HepG2 (cell line): ENCODE measurements at regions not wholly inside any gene's neighbourhood (a gene's known extent, or its start where the extent isn't known, plus 50 kb on each side); places are given as distances from the start of the nearest gene placed in this dataset.

Experiments
- ATAC-seq: fragments of 200-7000 bp; cut with Tn5 transposase; 3 replicates; pipeline ENCODE4 v1.9.1; 2020; ENCODE audit warnings: mild to moderate bottlenecking, moderate library complexity
- BruUV-seq: library from RNA; stranded (reverse); fragments of 400-500 nt; replicated peaks from 2 replicates; lab custom pipeline; 2021; lab: Mats Ljungman, UMichigan
- CTCF ChIA-PET: fragments of 300-600 bp; formaldehyde crosslinking; extraction: SDS; loops from one replicate; lab custom pipeline; 2021; ENCODE audit warnings: low total read pairs, inconsistent platforms, low intra/inter-chr PET ratio; lab: Yijun Ruan, JAX
- POLR2A ChIA-PET: fragments of 350-600 bp; sonication (Branson Sonifier 250); formaldehyde crosslinking; loops from one replicate; lab custom pipeline; 2020; ENCODE audit warnings: antibody characterized with exemption, inconsistent platforms; lab: Yijun Ruan, JAX
- DNase-seq: peaks from one replicate; pipeline ENCODE4 v3.0.0-alpha.2; 2015; ENCODE audit warnings: low spot score
- FAIRE-seq: peaks from 3 replicates; lab custom pipeline; 2011; peaks lifted over from hg19 to GRCh38; lab: Jason Lieb, UNC
- H2AFZ ChIP-seq: one replicate; pipeline ENCODE4 v1.6.1; 2011; ENCODE audit warnings: low read length, inconsistent platforms
- H3K27ac ChIP-seq: fragments of 300-600 bp; 3 replicates; pipeline ENCODE4 v1.8.0; 2011; ENCODE audit warnings: mixed run types, mild to moderate bottlenecking, mixed read lengths, low read length, inconsistent platforms; ENCODE audit not compliant: insufficient read depth; ENCODE audit errors: extremely low read length
- H3K27me3 ChIP-seq, 2 experiments: fragments of 200-600 bp in 1 of 2; 2 replicates in 1 of 2; 3 replicates in 1 of 2; pipeline versions ENCODE4 v1.6.0 to v1.8.0; 2011; ENCODE audit warnings: low read length in 2 of 2, mild to moderate bottlenecking in 2 of 2, moderate library complexity in 2 of 2, inconsistent platforms in 1 of 2; ENCODE audit not compliant: insufficient read depth in 2 of 2, control insufficient read depth in 1 of 2
- H3K36me3 ChIP-seq, 2 experiments: fragments of 200-600 bp in 1 of 2; replicated peaks in 1 of 2; 2 replicates in 1 of 2; 3 replicates in 1 of 2; pipeline versions ENCODE4 v1.5.1 to v1.8.0; 2011; ENCODE audit warnings: low read length in 2 of 2, inconsistent platforms in 1 of 2; ENCODE audit not compliant: insufficient read depth in 2 of 2, control insufficient read depth in 1 of 2
- H3K4me1 ChIP-seq: 2 replicates; pipeline ENCODE4 v1.5.1; 2012; ENCODE audit warnings: low read length, inconsistent platforms; ENCODE audit not compliant: insufficient read depth
- H3K4me2 ChIP-seq: 2 replicates; pipeline ENCODE4 v1.6.0; 2011; ENCODE audit warnings: low read depth, low read length, inconsistent platforms
- H3K4me3 ChIP-seq, 3 experiments: fragments of 200-600 bp in 1 of 3; sonication (generic), shearing (Covaris generic) in 1 of 3; replicated peaks in 1 of 3; 2 replicates each; pipeline ENCODE4 v1.5.1; 2011 to 2016; ENCODE audit warnings: low read length in 3 of 3, inconsistent platforms in 2 of 3, low read depth in 2 of 3, mild to moderate bottlenecking in 2 of 3, control low read depth in 1 of 3, mixed read lengths in 1 of 3; ENCODE audit not compliant: insufficient read depth in 1 of 3
- H3K79me2 ChIP-seq: one replicate; pipeline ENCODE4 v1.6.1; 2011; ENCODE audit warnings: low read length, inconsistent platforms; ENCODE audit not compliant: insufficient read depth
- H3K9ac ChIP-seq: 2 replicates; pipeline ENCODE4 v1.6.0; 2011; ENCODE audit warnings: mild to moderate bottlenecking, low read depth, low read length, inconsistent platforms; ENCODE audit not compliant: insufficient read depth
- H3K9me3 ChIP-seq: 2 replicates; pipeline ENCODE4 v1.5.1; 2012; ENCODE audit warnings: mild to moderate bottlenecking, low read length
- H4K20me1 ChIP-seq: 2 replicates; pipeline ENCODE4 v1.6.0; 2011; ENCODE audit warnings: inconsistent platforms, mild to moderate bottlenecking, low read length, moderate library complexity; ENCODE audit not compliant: insufficient read depth
- CREM ChIP-seq, 2 experiments: sonication (generic) in 1 of 2; formaldehyde crosslinking in 1 of 2; IDR thresholded peaks; 2 replicates each; pipeline versions ENCODE4 v1.4.0 to v1.6.1; 2016 to 2020; ENCODE audit warnings: antibody characterized with exemption in 1 of 2, mild to moderate bottlenecking in 1 of 2, missing genetic modification reagents in 1 of 2
- FOXK1 ChIP-seq: sonication (generic); formaldehyde crosslinking; IDR thresholded peaks from 2 replicates; pipeline ENCODE4 v1.4.0; 2020; ENCODE audit warnings: low read depth, missing genetic modification reagents, borderline replicate concordance
- HNF4G ChIP-seq, 2 experiments: sonication (generic) in 1 of 2; formaldehyde crosslinking in 1 of 2; IDR thresholded peaks; 2 replicates each; pipeline versions ENCODE4 v1.4.0 to v1.6.1; 2011 to 2020; ENCODE audit warnings: borderline replicate concordance in 2 of 2, low read depth in 2 of 2, mild to moderate bottlenecking in 2 of 2, low read length in 1 of 2, missing genetic modification reagents in 1 of 2, moderate library complexity in 1 of 2
- IKZF1 ChIP-seq: fragments of 450-650 bp; IDR thresholded peaks from 2 replicates; pipeline ENCODE4 v1.7.1; 2016
- MAF1 ChIP-seq: sonication (generic); formaldehyde crosslinking; IDR thresholded peaks from 2 replicates; pipeline ENCODE4 v1.5.0; 2020; ENCODE audit warnings: missing genetic modification reagents, borderline replicate concordance
- REXO4 ChIP-seq: sonication (generic); formaldehyde crosslinking; IDR thresholded peaks from 2 replicates; pipeline ENCODE4 v1.8.0; 2022; ENCODE audit warnings: missing genetic modification reagents, mild to moderate bottlenecking, borderline replicate concordance
- SALL1 ChIP-seq: sonication (generic); formaldehyde crosslinking; IDR thresholded peaks from 2 replicates; pipeline ENCODE4 v1.8.0; 2022; ENCODE audit warnings: mild to moderate bottlenecking, missing genetic modification reagents
- ZMAT3 ChIP-seq: sonication (generic); formaldehyde crosslinking; conservative IDR thresholded peaks from 2 replicates; pipeline ENCODE4 v1.7.0; 2021; ENCODE audit warnings: missing genetic modification reagents
- ZMYM2 ChIP-seq: sonication (generic); formaldehyde crosslinking; IDR thresholded peaks from 2 replicates; pipeline ENCODE4 v1.8.0; 2022; ENCODE audit warnings: mild to moderate bottlenecking, missing genetic modification reagents
- ZNF589 ChIP-seq: sonication (generic); formaldehyde crosslinking; conservative IDR thresholded peaks from 2 replicates; pipeline ENCODE4 v1.8.0; 2022; ENCODE audit warnings: mild to moderate bottlenecking, moderate library complexity, missing genetic modification reagents
- WGBS: methylation state at CpG from one replicate; pipeline ENCODE4 v1.1.6; 2017; ENCODE audit warnings: low lambda C conversion rate; 5-methylcytosine and 5-hydroxymethylcytosine counted together
- in situ Hi-C: cut with HindIII; loops from 2 replicates; pipeline ENCODE4 v1.10.0; 2017; ENCODE audit warnings: low pct_unique_long_range_greater_than_20kb; ENCODE audit not compliant: extremely low pct_ligation_motif_present
- intact Hi-C: fragments of 100-400 bp; cut with micrococcal nuclease; formaldehyde crosslinking; loops from one replicate; pipeline ENCODE4 v1.10.0; 2022; ENCODE audit not compliant: unreplicated experiment
- TF ChIP-seq, protein P1 (sequence below): sonication (generic); formaldehyde crosslinking; IDR thresholded peaks from 2 replicates; pipeline ENCODE4 v1.5.0; 2020; ENCODE audit warnings: missing genetic modification reagents
- TF ChIP-seq, protein P2 (sequence below), 2 experiments: IDR thresholded peaks; 2 replicates each; pipeline ENCODE4 v1.6.1; 2011 to 2012; ENCODE audit warnings: low read length in 2 of 2, borderline replicate concordance in 1 of 2, low read depth in 1 of 2, mild to moderate bottlenecking in 1 of 2, moderate library complexity in 1 of 2
- TF ChIP-seq, protein P3 (sequence below): sonication (generic); formaldehyde crosslinking; IDR thresholded peaks from 2 replicates; pipeline ENCODE4 v1.5.0; 2020; ENCODE audit warnings: mild to moderate bottlenecking, missing genetic modification reagents

DNA sequence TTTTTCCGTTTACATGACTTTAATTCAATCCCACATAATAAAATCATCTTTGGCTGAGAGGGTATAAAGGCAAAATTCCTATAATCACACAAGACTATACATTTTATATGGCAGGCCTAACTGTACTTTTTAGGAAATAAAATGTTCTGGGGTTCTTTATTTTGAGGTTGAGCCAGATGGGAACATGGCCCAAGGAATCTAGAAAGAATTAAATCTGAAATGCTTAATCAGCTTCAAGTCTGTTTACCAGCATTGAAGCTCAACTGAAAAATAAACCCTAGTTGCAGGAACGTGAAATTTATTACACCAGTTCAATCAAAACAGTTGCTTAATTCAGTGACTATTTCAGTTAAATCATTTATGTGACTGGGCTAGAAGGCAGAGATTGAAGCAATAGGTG lies 191.0 kb upstream of the BTG1 start:
- Histone ChIP-seq H3K4me2 (no peak overlapping the region), H2AFZ (no peak overlapping the region), H3K4me3 (no peak overlapping the region), H4K20me1 (no peaks in the 10 kb centered on the region), H3K27ac (no peak overlapping the region), H3K36me3 (no peaks in the 10 kb centered on the region), H3K27me3 (no peaks in the 10 kb centered on the region; a peak in 1 of 5 replicates), H3K79me2 (no peaks in the 10 kb centered on the region), H3K9me3 (no peaks in the 10 kb centered on the region), H3K4me1 (peaks cover 7% of the 10 kb centered on the region; the same call in 1 of the 2 replicates), H3K9ac (no peak overlapping the region)
- no TSS peak for BruUV-seq
- no peak for DNase-seq
- in situ Hi-C loops = no loop called here
- no peak for FAIRE-seq
- 0% methylated on average over 2 of the region's 2 CpGs for WGBS
- POLR2A ChIA-PET = no interaction called here
- intact Hi-C loops = no loop called here
- CTCF ChIA-PET = no interaction called here
- no peak for TF ChIP-seq SALL1
- TF ChIP-seq, protein P1, sequence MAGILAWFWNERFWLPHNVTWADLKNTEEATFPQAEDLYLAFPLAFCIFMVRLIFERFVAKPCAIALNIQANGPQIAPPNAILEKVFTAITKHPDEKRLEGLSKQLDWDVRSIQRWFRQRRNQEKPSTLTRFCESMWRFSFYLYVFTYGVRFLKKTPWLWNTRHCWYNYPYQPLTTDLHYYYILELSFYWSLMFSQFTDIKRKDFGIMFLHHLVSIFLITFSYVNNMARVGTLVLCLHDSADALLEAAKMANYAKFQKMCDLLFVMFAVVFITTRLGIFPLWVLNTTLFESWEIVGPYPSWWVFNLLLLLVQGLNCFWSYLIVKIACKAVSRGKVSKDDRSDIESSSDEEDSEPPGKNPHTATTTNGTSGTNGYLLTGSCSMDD (CRISPR knock-in tag) = no peak
- TF ChIP-seq, protein P2, sequence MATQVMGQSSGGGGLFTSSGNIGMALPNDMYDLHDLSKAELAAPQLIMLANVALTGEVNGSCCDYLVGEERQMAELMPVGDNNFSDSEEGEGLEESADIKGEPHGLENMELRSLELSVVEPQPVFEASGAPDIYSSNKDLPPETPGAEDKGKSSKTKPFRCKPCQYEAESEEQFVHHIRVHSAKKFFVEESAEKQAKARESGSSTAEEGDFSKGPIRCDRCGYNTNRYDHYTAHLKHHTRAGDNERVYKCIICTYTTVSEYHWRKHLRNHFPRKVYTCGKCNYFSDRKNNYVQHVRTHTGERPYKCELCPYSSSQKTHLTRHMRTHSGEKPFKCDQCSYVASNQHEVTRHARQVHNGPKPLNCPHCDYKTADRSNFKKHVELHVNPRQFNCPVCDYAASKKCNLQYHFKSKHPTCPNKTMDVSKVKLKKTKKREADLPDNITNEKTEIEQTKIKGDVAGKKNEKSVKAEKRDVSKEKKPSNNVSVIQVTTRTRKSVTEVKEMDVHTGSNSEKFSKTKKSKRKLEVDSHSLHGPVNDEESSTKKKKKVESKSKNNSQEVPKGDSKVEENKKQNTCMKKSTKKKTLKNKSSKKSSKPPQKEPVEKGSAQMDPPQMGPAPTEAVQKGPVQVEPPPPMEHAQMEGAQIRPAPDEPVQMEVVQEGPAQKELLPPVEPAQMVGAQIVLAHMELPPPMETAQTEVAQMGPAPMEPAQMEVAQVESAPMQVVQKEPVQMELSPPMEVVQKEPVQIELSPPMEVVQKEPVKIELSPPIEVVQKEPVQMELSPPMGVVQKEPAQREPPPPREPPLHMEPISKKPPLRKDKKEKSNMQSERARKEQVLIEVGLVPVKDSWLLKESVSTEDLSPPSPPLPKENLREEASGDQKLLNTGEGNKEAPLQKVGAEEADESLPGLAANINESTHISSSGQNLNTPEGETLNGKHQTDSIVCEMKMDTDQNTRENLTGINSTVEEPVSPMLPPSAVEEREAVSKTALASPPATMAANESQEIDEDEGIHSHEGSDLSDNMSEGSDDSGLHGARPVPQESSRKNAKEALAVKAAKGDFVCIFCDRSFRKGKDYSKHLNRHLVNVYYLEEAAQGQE (IDR thresholded peaks at IDR 0.05; ENCODE audit: borderline replicate concordance in 1 of 2, low read depth in 1 of 2, low read length in 2 of 2) = no peak
- no peak for TF ChIP-seq ZNF589 (CRISPR knock-in tag)
- no peak for TF ChIP-seq HNF4G (IDR thresholded peaks at IDR 0.05; ENCODE audit: borderline replicate concordance, low read depth, low read length)
- no peak for TF ChIP-seq HNF4G (CRISPR knock-in tag; IDR thresholded peaks at IDR 0.05; ENCODE audit: borderline replicate concordance, low read depth)
- TF ChIP-seq REXO4 = no peak
- TF ChIP-seq, protein P3, sequence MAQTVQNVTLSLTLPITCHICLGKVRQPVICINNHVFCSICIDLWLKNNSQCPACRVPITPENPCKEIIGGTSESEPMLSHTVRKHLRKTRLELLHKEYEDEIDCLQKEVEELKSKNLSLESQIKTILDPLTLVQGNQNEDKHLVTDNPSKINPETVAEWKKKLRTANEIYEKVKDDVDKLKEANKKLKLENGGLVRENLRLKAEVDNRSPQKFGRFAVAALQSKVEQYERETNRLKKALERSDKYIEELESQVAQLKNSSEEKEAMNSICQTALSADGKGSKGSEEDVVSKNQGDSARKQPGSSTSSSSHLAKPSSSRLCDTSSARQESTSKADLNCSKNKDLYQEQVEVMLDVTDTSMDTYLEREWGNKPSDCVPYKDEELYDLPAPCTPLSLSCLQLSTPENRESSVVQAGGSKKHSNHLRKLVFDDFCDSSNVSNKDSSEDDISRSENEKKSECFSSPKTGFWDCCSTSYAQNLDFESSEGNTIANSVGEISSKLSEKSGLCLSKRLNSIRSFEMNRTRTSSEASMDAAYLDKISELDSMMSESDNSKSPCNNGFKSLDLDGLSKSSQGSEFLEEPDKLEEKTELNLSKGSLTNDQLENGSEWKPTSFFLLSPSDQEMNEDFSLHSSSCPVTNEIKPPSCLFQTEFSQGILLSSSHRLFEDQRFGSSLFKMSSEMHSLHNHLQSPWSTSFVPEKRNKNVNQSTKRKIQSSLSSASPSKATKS (CRISPR knock-in tag) = no peak
- no peak for TF ChIP-seq CREM (IDR thresholded peaks at IDR 0.05)
- TF ChIP-seq CREM (CRISPR knock-in tag; IDR thresholded peaks at IDR 0.05) = no peak
- TF ChIP-seq IKZF1 = no peak
- TF ChIP-seq MAF1 = no peak
- TF ChIP-seq FOXK1 (CRISPR knock-in tag) = no peak
- TF ChIP-seq ZMYM2 (CRISPR knock-in tag) = no peak
- TF ChIP-seq ZMAT3 (CRISPR knock-in tag) = no peak
- no peak for ATAC-seq
